ENCODE measurements at regions not wholly inside any gene's neighbourhood (a gene's known extent, or its start where the extent isn't known, plus 50 kb on each side); places are given as distances from the start of the nearest gene placed in this dataset.
A peak's percentile ranks its signal among the peaks of the same experiment; 100 is the strongest.
"Not testable (repeated sequence)": the region's sequence is repeated elsewhere in the genome, so short reads cannot be mapped to it uniquely, and the experiment has no call there.

DNA sequence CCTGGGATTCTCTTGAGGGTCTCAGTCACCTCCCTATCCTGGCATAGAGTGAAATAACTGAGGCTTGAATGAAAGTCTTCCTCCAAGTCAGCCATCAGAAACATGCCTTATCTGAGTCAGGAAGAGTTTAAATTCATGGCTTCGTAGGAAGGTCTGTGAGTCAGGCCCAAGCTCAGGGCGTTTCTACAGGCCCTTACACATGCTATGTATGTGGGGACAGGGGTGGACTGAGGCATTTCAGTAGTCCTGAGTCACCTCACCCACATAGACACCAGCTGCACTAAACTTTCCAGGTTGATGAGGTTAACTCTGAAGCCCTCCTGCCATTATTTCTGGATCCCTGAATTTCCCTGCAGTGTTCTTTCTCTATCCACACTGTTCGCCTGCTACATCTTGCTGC, 134.6 kb upstream of the RCN1 start:
- peak; percentile 33 for DNase-seq

DNA sequence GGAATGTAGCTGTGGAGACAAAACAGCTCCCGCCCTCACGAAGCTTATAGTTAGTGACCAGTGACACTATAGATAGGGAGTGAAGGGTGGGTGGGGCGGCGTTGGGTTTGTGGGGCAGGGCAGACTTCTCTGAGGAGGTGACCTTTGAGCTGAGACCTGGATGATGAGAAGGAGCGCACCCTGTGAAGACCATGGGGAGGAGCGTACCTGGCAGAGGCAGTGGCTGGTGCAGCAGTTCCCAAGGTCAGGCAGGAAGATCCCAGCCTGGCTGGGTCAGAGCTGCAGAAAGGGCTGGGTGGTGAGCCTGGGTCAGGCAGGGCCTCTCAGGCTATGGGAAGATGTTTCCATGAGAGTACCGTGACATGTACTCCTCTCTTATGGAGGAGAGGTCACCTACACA, 135.0 kb upstream of the RCN1 start:
- no peak for DNase-seq

DNA sequence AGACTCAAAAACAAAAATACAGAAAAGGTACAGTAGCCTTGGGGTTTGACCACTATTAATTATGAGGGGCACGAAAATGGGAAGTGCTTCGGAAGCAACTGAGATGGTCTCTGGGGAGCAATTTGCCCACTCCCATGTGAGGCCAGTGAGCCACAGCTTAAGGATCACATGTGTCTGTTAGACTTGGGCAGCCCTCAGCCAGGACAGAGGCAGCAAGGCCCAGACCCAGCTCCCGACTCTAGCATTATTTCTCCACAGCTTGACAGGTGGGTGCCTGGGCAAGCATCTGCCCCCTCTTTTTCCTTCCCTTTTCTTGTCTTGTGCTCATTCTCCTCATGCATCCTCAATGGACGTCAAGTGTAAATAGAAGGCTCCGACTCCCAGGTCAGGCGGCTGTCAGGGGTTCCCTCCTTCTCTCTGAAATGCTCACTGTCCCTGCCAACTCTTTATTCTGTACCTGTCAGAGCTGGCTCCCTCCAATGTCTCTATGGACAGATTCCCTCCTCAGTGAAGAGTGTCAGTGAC, 137.0 kb upstream of the RCN1 start:
- DNase-seq: no peak

DNA sequence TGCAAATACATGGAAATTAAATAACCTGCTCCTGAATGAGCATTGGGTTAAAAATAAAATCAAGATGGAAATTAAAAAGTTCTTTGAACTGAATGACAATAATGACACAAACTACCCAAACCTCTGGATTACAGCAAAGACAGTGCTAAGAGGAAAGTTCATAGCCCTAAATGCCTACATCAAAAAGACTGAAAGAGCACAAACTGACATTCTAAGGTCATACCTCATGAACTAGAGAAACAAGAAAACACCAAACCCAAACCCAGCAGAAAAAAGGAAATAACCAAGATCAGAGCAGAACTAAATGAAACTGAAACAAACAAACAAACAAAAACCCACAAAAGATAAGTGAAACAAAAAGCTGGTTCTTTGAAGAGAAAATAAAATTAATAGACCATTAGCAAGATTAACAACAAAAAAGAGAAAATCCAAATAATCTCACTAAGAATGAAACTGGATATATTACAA, 138.6 kb upstream of the PAX6 start:
- DNase-seq: not testable (repeated sequence)

DNA sequence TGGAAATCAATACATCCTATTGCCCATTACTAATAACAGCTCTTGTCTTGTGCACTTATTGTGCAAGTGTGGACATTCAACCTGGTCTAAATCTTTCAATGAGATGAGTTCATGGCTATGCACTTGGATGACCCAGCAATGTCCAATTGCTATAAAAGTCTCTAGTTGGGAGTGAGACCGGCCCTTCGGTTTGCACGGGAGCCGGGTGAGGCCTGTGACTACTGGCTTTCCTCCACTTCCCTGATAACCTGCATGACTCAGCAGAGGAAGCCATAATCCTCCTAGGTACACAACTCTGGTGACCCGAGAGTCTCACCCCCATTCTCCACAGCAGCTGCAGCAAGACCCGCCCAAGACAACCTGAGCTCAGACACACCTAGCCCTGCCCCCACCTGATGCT, 135.9 kb upstream of the PAX6 start:
- no peak for DNase-seq

DNA sequence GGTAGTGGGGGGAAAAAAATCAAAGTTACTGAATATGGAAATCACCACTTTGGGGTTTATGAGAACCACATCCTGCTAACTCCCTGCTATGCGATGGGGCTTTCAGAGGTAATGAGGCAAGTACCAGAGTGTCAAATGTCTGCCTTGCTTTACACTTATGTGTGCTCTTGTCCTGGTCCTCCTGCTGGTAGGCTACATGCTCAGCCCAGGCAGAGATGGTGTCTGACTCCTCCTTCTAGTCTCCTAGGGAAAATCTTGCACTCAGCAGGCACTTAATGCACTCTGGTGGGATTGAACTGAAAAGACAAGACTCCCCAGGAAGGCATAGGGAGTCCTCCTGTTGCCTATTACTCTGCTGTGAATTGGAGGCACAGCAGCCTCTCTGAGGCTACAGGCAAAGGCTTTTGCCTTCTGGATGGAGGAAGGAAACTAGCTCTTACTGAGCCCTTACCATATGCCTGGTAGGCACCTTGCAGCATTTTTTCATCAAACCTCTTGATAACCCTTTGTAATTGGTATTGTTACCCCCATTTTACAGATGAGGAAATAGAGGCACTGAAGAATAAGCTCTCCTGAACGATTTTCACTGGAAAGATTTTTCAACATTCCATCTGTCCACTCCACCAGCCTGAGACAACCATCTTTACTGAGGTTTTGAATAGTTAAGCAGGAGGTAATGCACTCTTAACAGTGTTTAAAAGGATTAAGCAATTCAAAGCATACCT, 132.1 kb upstream of the PAX6 start:
- no peak for DNase-seq

DNA sequence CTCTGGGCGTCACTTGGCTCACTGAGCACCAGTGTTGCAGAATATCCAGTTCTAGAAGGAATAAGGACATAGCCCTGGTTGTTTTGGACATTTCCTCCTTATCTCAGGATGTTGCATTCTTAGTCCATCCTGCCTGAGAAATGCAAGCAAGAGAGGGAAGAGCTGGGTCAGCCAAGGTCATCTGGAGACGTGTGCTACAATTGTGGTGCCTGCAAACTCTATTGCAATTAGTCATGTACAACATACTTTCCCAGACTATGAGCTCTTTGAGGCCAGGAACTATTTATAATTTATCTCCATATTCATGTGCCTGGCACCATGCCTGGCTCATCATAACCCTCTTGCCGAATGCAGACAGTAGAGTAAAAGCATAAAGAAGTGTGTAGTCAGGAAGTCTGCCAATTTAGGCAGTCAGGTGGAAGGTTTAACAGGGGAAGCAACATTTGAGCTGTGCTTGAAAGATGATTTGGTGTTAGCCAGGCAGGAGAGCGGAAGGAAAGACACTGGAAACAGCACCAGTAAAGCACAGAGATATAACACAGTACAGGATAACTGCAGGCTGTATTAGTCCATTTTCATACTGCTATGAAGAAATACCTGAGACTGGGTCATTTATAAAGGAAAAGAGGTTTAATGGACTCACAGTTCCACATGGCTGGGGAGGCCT, 129.4 kb upstream of the PAX6 start:
- DNase-seq: peak; percentile 45

DNA sequence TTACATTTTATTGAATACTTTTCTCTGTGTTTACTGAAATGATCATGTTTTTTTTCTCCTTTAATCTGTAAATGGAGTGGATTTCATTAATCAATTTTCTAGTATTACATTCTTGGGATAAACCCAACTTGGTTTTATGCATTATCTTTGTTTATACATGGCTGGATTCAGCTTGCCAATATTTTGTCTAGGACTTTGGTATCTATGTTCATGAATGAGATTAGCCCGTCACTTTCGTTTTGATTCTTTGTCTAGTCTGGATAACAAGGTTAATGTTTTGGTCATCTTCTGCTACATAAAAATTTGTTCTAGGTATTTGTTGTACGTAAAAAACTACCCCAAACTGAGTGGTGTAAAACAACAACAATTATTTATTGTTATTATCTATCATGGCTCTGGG, 127.9 kb upstream of the PAX6 start:
- no peak for DNase-seq

DNA sequence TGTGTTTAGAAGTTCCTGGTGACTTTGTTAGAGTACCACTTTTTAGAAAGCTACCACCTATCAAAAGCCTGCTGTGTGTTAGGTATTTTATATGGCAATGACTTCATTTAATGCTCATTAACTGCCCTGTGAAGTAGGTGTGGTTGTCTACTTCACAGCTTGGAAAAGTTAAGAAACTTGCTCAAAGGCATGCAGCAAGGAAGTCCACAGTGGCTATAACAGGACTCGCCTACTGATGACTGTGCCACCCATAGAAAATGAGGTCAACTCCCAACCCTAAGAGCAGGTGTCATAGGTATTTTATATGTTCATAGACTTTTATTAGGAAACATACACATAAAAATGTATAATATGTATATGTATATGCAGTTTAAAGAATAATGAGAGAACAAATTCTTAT, 125.2 kb upstream of the PAX6 start:
- DNase-seq: no peak

DNA sequence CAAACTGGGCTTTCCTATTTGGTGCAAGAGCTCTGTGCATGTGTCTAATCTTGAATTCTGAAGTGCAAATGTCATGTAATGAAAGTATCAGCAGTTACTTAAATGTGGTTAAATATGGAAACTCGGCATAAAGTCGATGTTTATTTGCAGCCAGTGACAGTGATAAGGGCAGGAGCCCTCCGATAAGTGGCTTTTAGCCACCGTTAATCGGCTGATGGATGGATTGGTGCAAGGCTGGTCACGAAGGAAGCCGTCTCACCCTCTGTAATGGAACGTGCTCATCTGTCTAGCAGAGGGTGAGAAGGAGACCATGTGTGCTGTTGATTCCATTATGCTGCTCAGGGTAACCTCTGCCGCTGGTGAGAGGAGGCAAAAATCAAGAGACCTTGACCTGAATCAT, 121.8 kb upstream of the PAX6 start:
- no peak for DNase-seq

DNA sequence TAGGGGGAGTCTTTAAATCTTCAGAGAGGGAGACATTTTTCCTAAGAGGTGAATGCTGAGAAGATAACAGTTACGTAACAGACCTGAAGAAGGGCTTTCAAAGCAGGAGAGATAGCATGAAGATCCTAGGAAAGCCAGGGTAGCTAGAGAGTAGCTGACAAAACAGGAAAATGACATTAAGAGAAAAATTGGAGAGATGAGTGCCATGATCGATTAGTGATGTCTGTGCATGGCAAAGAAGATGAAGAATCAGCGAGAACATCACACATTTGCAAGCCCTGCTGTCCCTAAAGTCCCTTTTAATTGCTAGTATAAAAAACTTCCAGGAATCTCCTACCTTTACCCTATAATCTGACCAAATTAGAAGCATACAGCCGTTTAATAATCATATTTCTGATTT, 116.9 kb upstream of the PAX6 start:
- no peak for DNase-seq

DNA sequence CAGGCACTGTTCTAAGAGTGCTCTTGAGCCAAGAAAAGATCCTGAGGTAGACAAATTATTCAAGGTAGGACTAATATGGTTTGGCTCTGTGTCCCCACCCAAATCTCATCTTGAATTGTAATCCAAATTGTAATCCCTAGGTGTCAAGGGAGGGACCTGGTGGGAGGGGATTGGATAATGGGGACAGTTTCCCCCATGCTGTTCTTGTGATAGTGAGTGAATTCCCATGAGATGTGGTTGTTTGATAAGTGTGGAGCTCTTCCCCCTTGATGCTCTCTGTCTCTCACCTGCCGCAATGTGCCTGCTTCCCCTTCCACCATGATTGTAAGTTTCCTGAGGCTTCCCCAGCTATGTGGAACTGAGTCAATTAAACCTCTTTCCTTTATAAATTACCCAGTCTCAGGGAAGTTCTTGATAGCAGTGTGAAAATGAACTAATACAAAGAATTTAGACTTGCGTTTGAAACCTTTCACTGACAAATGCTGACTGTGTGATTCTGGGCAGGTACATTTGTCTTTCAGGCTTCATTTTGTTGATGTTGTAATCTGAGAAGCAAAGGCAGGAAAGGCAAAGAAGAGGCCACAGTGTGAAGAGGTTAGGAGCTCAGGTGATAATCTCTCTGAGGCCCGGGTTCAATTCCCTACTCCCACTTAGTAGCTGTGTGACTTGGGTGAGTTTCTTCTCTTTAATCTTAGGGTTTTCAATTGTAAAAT, 115.8 kb upstream of the PAX6 start:
- no peak for DNase-seq

DNA sequence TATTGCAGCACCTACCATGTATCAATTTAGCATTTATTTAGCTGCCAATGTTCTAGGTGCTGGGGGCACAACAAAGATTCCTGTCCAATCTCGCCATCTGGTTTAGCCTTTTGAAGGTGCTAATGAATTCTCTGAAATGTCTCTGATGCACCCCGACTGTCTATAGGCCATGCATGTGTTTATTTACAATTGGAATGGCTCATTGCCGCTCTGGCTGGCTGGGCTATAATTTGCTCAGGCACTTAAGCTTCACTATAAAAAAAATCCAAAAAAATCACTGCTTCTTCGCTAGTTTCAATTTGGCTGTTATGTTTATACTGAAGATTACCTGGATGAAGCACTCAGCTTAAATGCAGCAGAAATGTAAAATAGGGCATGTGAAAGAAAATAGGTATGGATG, 115.0 kb upstream of the PAX6 start:
- no peak for DNase-seq

DNA sequence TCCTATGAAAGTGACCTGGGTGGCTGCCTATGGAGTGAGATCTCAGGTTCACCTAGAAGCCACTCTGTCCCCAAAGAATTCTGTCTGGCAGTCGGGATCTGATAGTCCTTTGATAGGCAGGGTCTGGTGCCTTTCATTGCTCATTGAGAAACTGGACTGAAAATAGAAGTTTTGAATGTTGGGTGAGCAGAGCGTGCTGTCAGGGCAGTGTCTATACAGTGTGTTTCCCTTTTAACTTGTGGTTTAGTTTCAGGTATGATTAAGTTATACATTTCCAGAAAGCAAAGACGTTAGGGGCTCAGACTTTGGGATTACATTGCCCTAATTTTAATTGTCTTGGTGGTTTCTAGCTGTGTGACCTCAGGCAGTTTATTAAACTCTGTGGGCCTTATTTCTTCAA, 111.3 kb upstream of the PAX6 start:
- no peak for DNase-seq

DNA sequence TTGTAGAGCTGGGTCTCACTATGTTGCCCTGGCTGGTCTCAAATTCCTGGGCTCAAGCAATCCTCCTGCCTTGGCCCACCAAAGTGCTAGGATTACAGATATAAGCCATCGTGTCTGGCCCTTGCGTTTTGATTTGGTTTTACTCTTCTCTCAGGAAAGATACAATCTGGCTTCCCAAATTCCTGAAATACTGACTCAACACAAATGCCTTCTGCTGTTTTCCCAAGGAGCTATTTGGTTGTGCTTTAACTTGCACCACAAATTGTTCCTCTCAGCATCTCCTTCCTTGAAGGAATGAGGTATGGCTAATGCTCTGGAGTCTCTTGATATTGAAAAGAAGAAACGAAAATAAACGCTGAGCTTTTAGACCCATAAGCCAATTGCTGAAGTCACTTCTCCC, 110.0 kb upstream of the PAX6 start:
- peak; percentile 56 for DNase-seq

DNA sequence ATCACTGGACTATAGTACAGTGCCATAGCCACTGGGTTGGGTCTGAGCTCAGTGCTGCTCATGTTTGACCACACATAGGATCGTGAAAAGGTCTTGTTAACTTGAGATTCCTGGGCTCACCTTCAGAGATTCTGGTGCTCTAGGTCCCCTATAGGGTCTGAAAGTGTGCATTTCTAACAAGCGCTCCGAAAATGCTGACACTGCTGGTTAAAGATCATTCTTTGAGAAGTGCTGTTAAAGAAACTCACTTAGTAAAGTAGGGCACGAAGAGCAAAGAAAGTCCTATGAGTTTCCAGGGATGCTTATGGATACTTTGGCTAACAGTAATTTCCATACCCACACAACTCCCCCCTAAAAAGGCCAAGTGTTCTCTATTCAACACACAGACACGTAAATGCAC, 108.1 kb upstream of the PAX6 start:
- DNase-seq: no peak

DNA sequence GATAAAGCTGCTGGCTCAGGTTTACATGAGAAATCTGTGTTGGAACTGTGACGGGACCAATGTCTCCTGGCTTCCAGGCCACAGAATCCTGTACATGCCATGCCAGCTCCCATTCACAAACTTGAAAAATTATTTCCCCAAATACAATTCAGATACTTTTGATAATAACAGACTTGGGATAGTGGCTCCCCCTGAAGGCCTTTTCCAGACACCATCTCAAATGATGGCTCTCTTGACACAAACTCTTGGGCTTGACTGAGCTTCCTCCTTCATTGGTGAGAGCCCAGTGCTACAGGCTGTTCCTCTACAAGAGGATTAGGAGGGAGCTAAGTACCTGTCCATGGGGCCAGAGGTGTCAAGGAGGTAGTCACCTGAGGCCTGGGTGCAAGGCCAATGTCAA, 104.7 kb upstream of the PAX6 start:
- DNase-seq: no peak

DNA sequence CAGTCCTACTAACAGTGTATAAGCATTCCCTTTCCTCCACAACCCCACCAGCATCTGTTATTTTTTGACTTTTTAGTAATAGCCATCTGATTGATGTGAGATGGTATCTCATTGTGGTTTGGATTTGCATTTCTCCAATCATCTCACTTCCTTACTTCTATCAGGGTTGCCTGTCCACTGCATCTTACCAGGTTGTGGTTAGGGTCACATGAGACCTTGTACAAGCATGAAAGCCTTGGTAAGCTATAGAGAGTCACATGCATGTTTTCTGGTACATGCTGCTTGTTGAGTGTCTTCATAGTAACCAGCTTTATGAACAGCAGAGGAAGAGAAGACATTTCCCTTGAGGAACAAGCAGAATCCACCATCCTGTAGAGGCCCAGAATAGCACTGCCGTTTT, 102.9 kb upstream of the PAX6 start:
- DNase-seq: no peak

DNA sequence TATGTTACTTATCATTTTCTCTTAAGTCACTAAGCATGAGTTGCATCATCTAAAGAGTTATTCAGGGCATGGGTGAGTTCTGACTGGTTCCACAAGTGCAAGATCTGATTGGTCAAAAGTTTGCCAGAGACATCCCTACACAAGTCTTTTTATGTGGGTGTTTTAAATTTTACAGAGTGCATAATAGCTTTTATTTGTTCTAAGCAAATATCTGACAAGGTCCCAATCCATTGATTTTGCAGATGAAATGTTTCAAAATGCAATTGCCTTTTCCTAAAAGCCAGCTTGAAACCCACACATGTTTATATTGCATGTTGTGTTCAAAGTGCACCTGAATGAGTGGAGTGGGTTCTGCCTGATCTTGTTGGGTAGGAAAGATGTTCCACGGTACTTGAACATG, 101.7 kb upstream of the PAX6 start:
- DNase-seq: no peak

DNA sequence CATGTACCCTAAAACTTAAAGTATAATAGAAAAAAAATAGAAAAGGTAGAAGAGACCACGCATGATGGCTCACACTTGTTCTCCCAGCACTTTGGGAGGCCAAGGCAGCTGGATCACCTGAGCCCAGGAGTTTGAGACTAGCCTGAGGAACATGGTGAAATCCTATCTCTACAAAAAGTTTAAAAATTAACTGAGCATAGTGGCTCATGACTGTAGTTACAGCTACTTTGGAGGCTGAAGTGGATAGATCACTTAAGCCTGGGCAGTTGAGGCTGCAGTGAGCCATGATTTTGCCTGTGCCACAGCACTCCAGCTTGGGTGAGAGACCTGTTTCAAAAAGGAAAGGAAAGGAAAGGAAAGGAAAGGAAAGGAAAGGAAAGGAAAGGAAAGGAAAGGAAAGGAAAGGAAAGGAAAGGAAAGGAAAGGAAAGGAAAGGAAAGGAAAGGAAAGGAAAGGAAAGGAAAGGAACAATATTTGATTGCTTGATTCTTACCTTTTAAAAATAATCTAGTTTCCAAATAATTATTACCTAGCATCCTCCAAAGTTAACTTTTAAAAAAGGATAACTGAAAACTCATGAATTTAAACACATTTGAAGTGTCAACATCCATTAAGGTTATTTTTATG, 99.9 kb upstream of the PAX6 start:
- DNase-seq: no peak

DNA sequence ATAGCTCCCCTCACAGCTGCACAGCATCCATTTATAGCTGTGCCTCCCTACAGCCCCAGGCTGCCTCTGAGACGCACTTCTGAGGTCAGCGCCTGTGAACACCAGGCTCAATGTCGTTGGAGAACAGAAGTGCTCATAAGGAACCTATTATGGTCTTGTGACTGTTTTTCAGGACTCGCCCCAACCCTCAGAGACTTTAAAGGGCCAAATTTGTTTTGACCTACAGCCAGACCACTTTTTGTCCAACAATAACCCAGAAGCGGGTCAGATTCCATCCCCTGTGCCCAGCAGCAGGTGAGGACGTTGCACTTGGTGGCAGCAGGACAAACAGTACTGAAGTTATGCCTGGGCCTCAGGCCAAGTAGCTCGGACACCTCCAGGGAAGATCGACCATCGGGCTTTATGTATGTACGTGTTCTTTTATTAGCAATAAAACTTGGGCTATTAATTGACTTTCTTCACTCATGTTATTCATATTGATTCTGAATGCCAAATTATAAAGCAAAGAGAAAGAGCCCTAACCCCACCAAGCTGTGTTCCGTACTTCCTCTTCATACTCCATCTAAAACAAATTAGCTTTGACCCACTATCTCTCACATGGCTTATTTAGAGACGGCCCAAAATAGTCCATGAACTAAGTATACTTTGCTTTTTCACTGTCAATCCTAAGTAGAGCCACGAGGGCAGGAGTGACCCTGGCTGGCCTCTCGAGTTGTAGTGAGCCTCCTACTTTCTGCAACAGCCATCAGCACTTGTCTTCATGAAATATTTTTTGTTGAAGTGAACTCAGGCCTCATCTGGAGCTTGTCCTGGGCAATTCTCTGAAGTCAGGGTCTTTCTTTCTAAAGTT, 92.3 kb upstream of the PAX6 start:
- DNase-seq: no peak

DNA sequence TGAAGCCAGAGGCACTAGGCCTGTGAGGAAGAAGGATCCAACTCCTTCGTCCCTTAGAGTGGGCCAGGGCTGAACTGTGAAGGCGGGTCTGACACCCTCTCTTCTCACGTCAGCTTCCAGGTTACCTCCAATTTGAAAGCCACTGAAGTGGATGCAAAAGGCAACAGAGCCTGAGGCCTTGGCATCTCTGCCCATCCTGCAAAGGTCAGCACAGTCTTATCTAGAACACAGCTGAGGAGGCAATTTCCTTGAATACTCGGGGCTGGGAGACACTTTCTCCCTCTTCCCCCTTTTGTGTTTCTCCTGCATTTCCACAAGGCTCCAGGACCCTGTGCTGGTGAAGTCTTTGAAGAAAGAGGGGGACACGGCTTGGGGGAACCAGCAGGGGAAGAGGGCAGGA, 91.6 kb upstream of the PAX6 start:
- no peak for DNase-seq
